Natural killer cell (primary cell): ENCODE measurements at regions not wholly inside any gene's neighbourhood (a gene's known extent, or its start where the extent isn't known, plus 50 kb on each side); places are given as distances from the start of the nearest gene placed in this dataset.
"Not testable (repeated sequence)": the region's sequence is repeated elsewhere in the genome, so short reads cannot be mapped to it uniquely, and the experiment has no call there.

Experiments used
- ATAC-seq, 3 donors: fragments of 150-1000 bp in 2 of 3; fragments of 200-7000 bp in 1 of 3; cut with Tn5 transposase; 1 replicate in 1 of 3; 2 replicates in 2 of 3; pipeline ENCODE4 v1.10.0; 2021; ENCODE audit warnings: mild to moderate bottlenecking in 2 of 3, moderate library complexity in 2 of 3
- DNase-seq, 2 donors: peaks; one replicate each; pipeline versions ENCODE4 v3.0.0 to v3.0.0-alpha.2; 2013 to 2021; ENCODE audit warnings: mixed read lengths in 1 of 2
- H3K27ac ChIP-seq: one replicate; pipeline ENCODE4 v1.5.1; 2013; ENCODE audit warnings: mild to moderate bottlenecking, low read length
- H3K27me3 ChIP-seq: one replicate; pipeline ENCODE4 v1.6.1; 2013; ENCODE audit warnings: low read length; ENCODE audit not compliant: control insufficient read depth, insufficient read depth
- H3K36me3 ChIP-seq: one replicate; pipeline ENCODE4 v1.6.1; 2013; ENCODE audit warnings: low read length; ENCODE audit not compliant: control insufficient read depth, insufficient read depth
- H3K4me1 ChIP-seq: one replicate; pipeline ENCODE4 v1.6.1; 2013; ENCODE audit warnings: low read length; ENCODE audit not compliant: control insufficient read depth, insufficient read depth
- H3K4me3 ChIP-seq: one replicate; pipeline ENCODE4 v1.5.1; 2013; ENCODE audit warnings: low read length
- H3K9me3 ChIP-seq: one replicate; pipeline ENCODE4 v1.6.1; 2013; ENCODE audit warnings: low read length; ENCODE audit not compliant: control insufficient read depth, insufficient read depth
- H3K27ac Mint-ChIP-seq, 2 donors: one replicate each; pipeline ENCODE4 v1.8.0; 2022; ENCODE audit warnings: mild to moderate bottlenecking in 2 of 2, mixed read lengths in 2 of 2, moderate library complexity in 1 of 2
- H3K27me3 Mint-ChIP-seq, 2 donors: one replicate each; pipeline ENCODE4 v1.8.0; 2022; ENCODE audit warnings: low read depth in 2 of 2, mixed read lengths in 2 of 2
- H3K36me3 Mint-ChIP-seq: one replicate; pipeline ENCODE4 v1.8.0; 2022; ENCODE audit warnings: mixed read lengths
- H3K4me1 Mint-ChIP-seq, 2 donors: one replicate each; pipeline ENCODE4 v1.8.0; 2022; ENCODE audit warnings: mixed read lengths in 2 of 2
- H3K4me3 Mint-ChIP-seq: one replicate; pipeline ENCODE4 v1.8.0; 2022; ENCODE audit warnings: mild to moderate bottlenecking, moderate library complexity, mixed read lengths
- H3K9me3 Mint-ChIP-seq, 2 donors: one replicate each; pipeline ENCODE4 v1.8.0; 2022; ENCODE audit warnings: mixed read lengths in 2 of 2
- CTCF ChIP-seq: fragments of 200-600 bp; IDR thresholded peaks from one replicate; pipeline ENCODE4 v1.8.0; 2022; ENCODE audit warnings: antibody characterized with exemption
- WGBS: methylation state at CpG from one replicate; pipeline ENCODE4 v1.1.7; 2013; ENCODE audit warnings: missing lambda C conversion rate; ENCODE audit not compliant: insufficient coverage; 5-methylcytosine and 5-hydroxymethylcytosine counted together
- intact Hi-C: fragments of 100-400 bp; cut with micrococcal nuclease; formaldehyde crosslinking; loops from one replicate; pipeline ENCODE4 v1.14.2; 2022

- Mint-ChIP-seq H3K27me3 (peaks cover 0 to 9% of the 10 kb centered on the region in 2 donors), H3K36me3 (no peaks in the 10 kb centered on the region), H3K4me3 (no peak overlapping the region), H3K9me3 (no peaks in the 10 kb centered on the region), H3K27ac (no peak overlapping the region), H3K4me1 (no peaks in the 10 kb centered on the region)
- Histone ChIP-seq H3K9me3 (no peaks in the 10 kb centered on the region), H3K4me3 (no peak overlapping the region), H3K27me3 (no peaks in the 10 kb centered on the region), H3K4me1 (no peaks in the 10 kb centered on the region), H3K27ac (no peak overlapping the region), H3K36me3 (no peaks in the 10 kb centered on the region)
- DNase-seq = no peak
- ATAC-seq = no peak
- intact Hi-C loops = no loop called here
- WGBS = 92% methylated on average over 5 of the region's 5 CpGs
- no peak for TF ChIP-seq CTCF
Observed at GRCh38 chr13:46472384-46472783, 80.6 kb upstream of the LRCH1 start.

- H3K4me1 Mint-ChIP-seq, H3K9me3 ChIP-seq, intact Hi-C loops, H3K27me3 ChIP-seq, H3K36me3 ChIP-seq, H3K27ac Mint-ChIP-seq, H3K36me3 Mint-ChIP-seq, H3K4me1 ChIP-seq, DNase-seq, ATAC-seq, H3K27me3 Mint-ChIP-seq, H3K4me3 Mint-ChIP-seq, H3K9me3 Mint-ChIP-seq, H3K27ac ChIP-seq, H3K4me3 ChIP-seq: not testable (repeated sequence)
- 90% methylated on average over 11 of the region's 12 CpGs for WGBS
Observed at GRCh38 chr13:46469699-46470098, 82.6 kb upstream of the RUBCNL start.

GRCh38 chr13:46468570-46469463 is 81.8 kb upstream of the RUBCNL start:
- no peak for TF ChIP-seq CTCF
- Histone ChIP-seq H3K4me3 (no peak overlapping the region), H3K36me3 (no peaks in the 10 kb centered on the region), H3K27ac (no peak overlapping the region), H3K4me1 (no peaks in the 10 kb centered on the region), H3K27me3 (no peaks in the 10 kb centered on the region), H3K9me3 (no peaks in the 10 kb centered on the region)
- no peak overlapping the region for H3K4me3 Mint-ChIP-seq
- 30% methylated on average over 1 of the region's 2 CpGs for WGBS
- no peak for DNase-seq
- ATAC-seq = no peak
- no peak overlapping the region for H3K27ac Mint-ChIP-seq
- no peaks in the 10 kb centered on the region for H3K36me3 Mint-ChIP-seq
- intact Hi-C loops = no loop called here
- H3K27me3 Mint-ChIP-seq = no peaks in the 10 kb centered on the region
- H3K9me3 Mint-ChIP-seq = no peaks in the 10 kb centered on the region
- no peaks in the 10 kb centered on the region for H3K4me1 Mint-ChIP-seq

GRCh38 chr13:46467694-46468093 is 80.6 kb upstream of the RUBCNL start:
- H3K4me3 ChIP-seq, H3K4me1 Mint-ChIP-seq, H3K4me1 ChIP-seq, intact Hi-C loops, ATAC-seq, H3K27ac Mint-ChIP-seq, H3K9me3 Mint-ChIP-seq, H3K4me3 Mint-ChIP-seq, H3K9me3 ChIP-seq, H3K27me3 ChIP-seq, DNase-seq, H3K36me3 Mint-ChIP-seq, H3K27ac ChIP-seq, H3K27me3 Mint-ChIP-seq, H3K36me3 ChIP-seq: not testable (repeated sequence)
- 91% methylated on average over 8 of the region's 10 CpGs for WGBS

- DNase-seq, H3K36me3 Mint-ChIP-seq, H3K4me1 Mint-ChIP-seq, H3K9me3 ChIP-seq, ATAC-seq, intact Hi-C loops, H3K27me3 ChIP-seq, H3K27ac Mint-ChIP-seq, H3K4me3 ChIP-seq, H3K4me1 ChIP-seq, H3K9me3 Mint-ChIP-seq, H3K4me3 Mint-ChIP-seq, H3K27ac ChIP-seq, H3K36me3 ChIP-seq, H3K27me3 Mint-ChIP-seq: not testable (repeated sequence)
- 88% methylated on average over 7 of the region's 7 CpGs for WGBS
Observed at GRCh38 chr13:46466074-46466473, 79.0 kb upstream of the RUBCNL start.
